Astrocyte of the spinal cord (primary cell): ENCODE measurements at regions not wholly inside any gene's neighbourhood (a gene's known extent, or its start where the extent isn't known, plus 50 kb on each side); places are given as distances from the start of the nearest gene placed in this dataset.

Source experiments
- DNase-seq: peaks from one replicate; pipeline ENCODE4 v3.0.0; 2011; ENCODE audit warnings: low read depth, low spot score
- H3K4me3 ChIP-seq: 2 replicates; pipeline ENCODE4 v1.5.1; 2011; ENCODE audit warnings: low read depth, mild to moderate bottlenecking, low read length, moderate library complexity
- CTCF ChIP-seq: IDR thresholded peaks from 2 replicates; pipeline ENCODE4 v1.5.1; 2012; ENCODE audit warnings: low read depth, mild to moderate bottlenecking, low read length, inconsistent platforms
- in situ Hi-C: cut with HindIII; loops from 2 replicates; pipeline ENCODE4 v1.10.0; 2017; ENCODE audit warnings: low sequenced_read_pairs

- no peak overlapping the region for H3K4me3 ChIP-seq
- in situ Hi-C loops, result no loop called here
- no peak for TF ChIP-seq CTCF
- no peak for DNase-seq
These were observed 336.0 kb downstream of the SHANK2 start for GRCh38 chr11:70916351-70916750.

- H3K4me3 ChIP-seq, result no peak overlapping the region
- DNase-seq, result no peak
- TF ChIP-seq CTCF, result no peak
- in situ Hi-C loops, result no loop called here
These were observed 334.1 kb downstream of the SHANK2 start for GRCh38 chr11:70918242-70918641.

- H3K4me3 ChIP-seq, result no peak overlapping the region
- no peak for DNase-seq
- in situ Hi-C loops, result no loop called here
- TF ChIP-seq CTCF, result no peak
These were observed 330.6 kb downstream of the SHANK2 start for GRCh38 chr11:70921804-70922203.

- H3K4me3 ChIP-seq, result no peak overlapping the region
- TF ChIP-seq CTCF, result no peak
- in situ Hi-C loops, result no loop called here
- no peak for DNase-seq
These were observed 328.3 kb downstream of the SHANK2 start for GRCh38 chr11:70924108-70924507.

GRCh38 chr11:70925238-70925637, 327.1 kb downstream of the SHANK2 start:
- TF ChIP-seq CTCF, result no peak
- in situ Hi-C loops, result no loop called here
- H3K4me3 ChIP-seq, result no peak overlapping the region
- no peak for DNase-seq

GRCh38 chr11:70926543-70927201, 325.7 kb downstream of the SHANK2 start:
- no peak for TF ChIP-seq CTCF
- no peak for DNase-seq
- no peak overlapping the region for H3K4me3 ChIP-seq
- in situ Hi-C loops, result no loop called here
